MM.1S (cell line): ENCODE measurements at regions not wholly inside any gene's neighbourhood (a gene's known extent, or its start where the extent isn't known, plus 50 kb on each side); places are given as distances from the start of the nearest gene placed in this dataset.

Experiments used
- DNase-seq: peaks from one replicate; pipeline ENCODE4 v3.0.0-alpha.2; 2015
- H2AFZ ChIP-seq: fragments of 300-600 bp; sonication (generic); 2 replicates; pipeline ENCODE4 v1.6.0; 2016; ENCODE audit warnings: antibody characterized with exemption, low read length
- H3F3A ChIP-seq: fragments of 300-600 bp; sonication (generic); 2 replicates; pipeline ENCODE4 v1.6.1; 2016; ENCODE audit warnings: mild to moderate bottlenecking, antibody characterized with exemption, low read length, moderate library complexity, mixed read lengths; ENCODE audit not compliant: insufficient read depth
- H3K27ac ChIP-seq: fragments of 300-600 bp; sonication (generic); 2 replicates; pipeline ENCODE4 v1.5.1; 2016; ENCODE audit warnings: mild to moderate bottlenecking, low read length
- H3K27me3 ChIP-seq: fragments of 300-600 bp; sonication (generic); replicated peaks from 2 replicates; pipeline ENCODE4 v1.6.0; 2016; ENCODE audit warnings: low read length; ENCODE audit not compliant: insufficient read depth
- H3K36me3 ChIP-seq: fragments of 300-600 bp; sonication (generic); replicated peaks from 2 replicates; pipeline ENCODE4 v1.6.1; 2016; ENCODE audit warnings: mild to moderate bottlenecking, low read length, mixed read lengths; ENCODE audit not compliant: insufficient read depth
- H3K4me1 ChIP-seq: fragments of 300-600 bp; sonication (generic); 2 replicates; pipeline ENCODE4 v1.6.1; 2016; ENCODE audit warnings: low read length, mixed read lengths
- H3K4me2 ChIP-seq: fragments of 300-600 bp; sonication (generic); 2 replicates; pipeline ENCODE4 v1.6.0; 2016; ENCODE audit warnings: low read depth, low read length
- H3K4me3 ChIP-seq: fragments of 300-600 bp; sonication (generic); 2 replicates; pipeline ENCODE4 v1.5.1; 2016; ENCODE audit warnings: low read length, mixed read lengths
- H3K79me2 ChIP-seq: fragments of 300-600 bp; sonication (generic); 2 replicates; pipeline ENCODE4 v1.6.1; 2016; ENCODE audit warnings: mixed run types, low read length, mixed read lengths
- H3K9ac ChIP-seq: fragments of 300-600 bp; sonication (generic); 2 replicates; pipeline ENCODE4 v1.6.1; 2016; ENCODE audit warnings: low read length, mixed read lengths
- H3K9me2 ChIP-seq: fragments of 300-600 bp; sonication (generic); replicated peaks from 2 replicates; pipeline ENCODE4 v1.6.1; 2016; ENCODE audit warnings: mild to moderate bottlenecking, low read length, mixed read lengths; ENCODE audit not compliant: insufficient read depth
- H3K9me3 ChIP-seq: fragments of 300-600 bp; sonication (generic); replicated peaks from 2 replicates; pipeline ENCODE4 v1.6.1; 2016; ENCODE audit warnings: mild to moderate bottlenecking, low read length, mixed read lengths; ENCODE audit not compliant: insufficient read depth
- H4K20me1 ChIP-seq: fragments of 300-600 bp; sonication (generic); 2 replicates; pipeline ENCODE4 v1.6.1; 2016; ENCODE audit warnings: mild to moderate bottlenecking, low read length, moderate library complexity, mixed read lengths; ENCODE audit not compliant: insufficient read depth
- CTCF ChIP-seq: fragments of 300-600 bp; sonication (generic); IDR thresholded peaks from 2 replicates; pipeline ENCODE4 v1.5.1; 2016; ENCODE audit warnings: antibody characterized with exemption, low read length, mixed read lengths
- EZH2 ChIP-seq: fragments of 300-600 bp; sonication (generic); optimal IDR thresholded peaks from 2 replicates; pipeline ENCODE3; 2017; ENCODE audit warnings: low read depth, mild to moderate bottlenecking, antibody characterized with exemption, low read length, mixed read lengths
- EZH2phosphoT487 ChIP-seq: fragments of 300-600 bp; sonication (generic); IDR thresholded peaks from 2 replicates; pipeline ENCODE4 v1.6.1; 2018; ENCODE audit warnings: antibody characterized with exemption, low read length

GRCh38 chr17:69809331-69809730 lies 265.7 kb upstream of the KCNJ16 start:
- no peak overlapping the region for H3K9ac ChIP-seq
- TF ChIP-seq CTCF (no peak), EZH2phosphoT487 (no peak), EZH2 (no peak)
- H3K4me1 ChIP-seq, result no peaks in the 10 kb centered on the region
- H3K36me3 ChIP-seq, result no peaks in the 10 kb centered on the region
- H4K20me1 ChIP-seq, result no peaks in the 10 kb centered on the region
- DNase-seq, result no peak
- no peak overlapping the region for H2AFZ ChIP-seq
- no peaks in the 10 kb centered on the region for H3K27me3 ChIP-seq
- H3K9me2 ChIP-seq, result no peaks in the 10 kb centered on the region
- H3K4me2 ChIP-seq, result no peak overlapping the region
- H3K27ac ChIP-seq, result no peak overlapping the region
- no peaks in the 10 kb centered on the region for H3F3A ChIP-seq
- H3K9me3 ChIP-seq, result no peaks in the 10 kb centered on the region
- no peaks in the 10 kb centered on the region for H3K79me2 ChIP-seq
- no peak overlapping the region for H3K4me3 ChIP-seq

- H3K4me2 ChIP-seq, result no peak overlapping the region
- no peaks in the 10 kb centered on the region for H3K27me3 ChIP-seq
These were observed 264.6 kb upstream of the KCNJ16 start for GRCh38 chr17:69810326-69810965.

GRCh38 chr17:69812240-69812837 lies 262.7 kb upstream of the KCNJ16 start:
- Histone ChIP-seq H3K9me3 (no peaks in the 10 kb centered on the region), H3K36me3 (no peaks in the 10 kb centered on the region), H3K27ac (no peak overlapping the region), H3F3A (no peaks in the 10 kb centered on the region), H3K79me2 (no peaks in the 10 kb centered on the region), H3K9ac (no peak overlapping the region), H3K27me3 (no peaks in the 10 kb centered on the region), H3K4me3 (no peak overlapping the region), H3K9me2 (no peaks in the 10 kb centered on the region), H3K4me2 (no peak overlapping the region), H4K20me1 (no peaks in the 10 kb centered on the region), H3K4me1 (no peaks in the 10 kb centered on the region), H2AFZ (no peak overlapping the region)
- no peak for TF ChIP-seq EZH2phosphoT487
- no peak for TF ChIP-seq CTCF
- TF ChIP-seq EZH2, result no peak
- DNase-seq, result no peak

More at GRCh38 chr17:69810326-69810965, 264.6 kb upstream of the KCNJ16 start:
- TF ChIP-seq EZH2, result no peak
- TF ChIP-seq CTCF, result no peak
- TF ChIP-seq EZH2phosphoT487, result no peak
- Histone ChIP-seq H3K36me3 (no peaks in the 10 kb centered on the region), H3K9me2 (no peaks in the 10 kb centered on the region), H3K79me2 (no peaks in the 10 kb centered on the region), H3F3A (no peaks in the 10 kb centered on the region), H4K20me1 (no peaks in the 10 kb centered on the region), H2AFZ (no peak overlapping the region), H3K4me3 (no peak overlapping the region), H3K9ac (no peak overlapping the region), H3K9me3 (no peaks in the 10 kb centered on the region), H3K4me1 (no peaks in the 10 kb centered on the region), H3K27ac (no peak overlapping the region)
- no peak for DNase-seq
